ENCODE measurements at regions not wholly inside any gene's neighbourhood (a gene's known extent, or its start where the extent isn't known, plus 50 kb on each side); places are given as distances from the start of the nearest gene placed in this dataset.
"Not testable (repeated sequence)": the region's sequence is repeated elsewhere in the genome, so short reads cannot be mapped to it uniquely, and the experiment has no call there.

DNA sequence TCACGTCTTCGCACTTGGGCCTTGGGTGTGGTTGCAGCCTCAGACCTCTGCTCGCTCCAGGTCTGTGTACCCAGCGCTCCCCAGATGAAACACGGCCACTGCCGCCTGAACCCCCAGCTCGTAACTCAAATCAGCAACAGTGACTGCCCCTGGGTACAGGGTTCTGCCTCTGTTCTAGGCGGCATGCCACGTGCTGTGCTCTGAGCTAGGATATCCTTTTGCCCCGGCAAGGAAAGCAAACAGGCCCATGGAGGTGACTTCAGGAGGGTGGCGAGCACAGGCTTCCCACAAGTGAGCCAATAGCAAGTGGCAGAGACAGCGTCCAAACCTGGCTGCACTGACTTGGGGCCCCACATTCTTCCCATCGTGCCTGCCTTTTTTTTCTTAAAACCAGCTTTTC, 96.3 kb upstream of the PZP start:
- DNase-seq = not testable (repeated sequence)

- not testable (repeated sequence) for DNase-seq
These were observed 87.7 kb upstream of the PZP start for GRCh38 chr12:9295872-9296271.

GRCh38 chr12:9294072-9294620, 86.0 kb upstream of the PZP start:
- DNase-seq = not testable (repeated sequence)

DNA sequence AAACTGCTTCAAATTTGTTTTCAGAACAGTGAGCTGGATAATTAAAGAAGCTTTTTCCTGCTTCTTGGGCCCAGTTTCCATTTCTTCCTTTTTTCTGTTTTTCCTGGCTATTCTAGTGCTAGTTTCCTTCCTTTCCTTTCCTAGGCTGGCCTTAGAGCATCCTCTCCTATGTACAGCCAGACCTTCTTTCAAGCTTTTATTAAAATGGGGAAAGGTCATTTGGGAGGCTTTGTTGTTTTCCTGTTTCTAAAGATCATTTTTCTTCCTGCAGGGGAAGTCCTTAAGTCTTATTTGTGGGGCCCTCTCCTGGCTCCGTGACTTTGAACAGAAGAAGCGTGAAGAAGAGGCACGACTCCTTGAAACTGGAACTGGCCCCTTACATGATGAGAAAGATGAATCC, 85.2 kb upstream of the PZP start:
- not testable (repeated sequence) for DNase-seq

GRCh38 chr12:9289984-9290383, 81.8 kb upstream of the PZP start:
- DNase-seq = not testable (repeated sequence)

DNA sequence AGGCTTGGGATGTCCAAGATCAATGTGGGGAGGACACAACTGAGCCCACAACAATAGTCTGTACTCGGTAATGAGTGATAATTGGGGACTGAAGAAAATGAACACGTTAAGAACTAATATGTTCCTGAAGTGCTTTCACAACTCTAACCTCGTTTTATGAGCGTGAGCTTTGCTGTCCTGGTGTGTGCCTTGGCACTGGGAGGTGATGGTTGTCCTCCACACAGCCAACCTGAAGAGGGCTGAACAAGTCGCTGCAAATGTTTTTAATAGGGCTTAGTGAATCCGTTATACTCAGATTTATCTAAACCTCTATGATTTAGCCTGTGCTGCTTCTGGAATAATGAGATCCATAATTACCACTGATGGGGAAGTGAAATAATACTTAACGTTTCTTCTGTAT, 76.5 kb upstream of the PZP start:
- not testable (repeated sequence) for DNase-seq

DNA sequence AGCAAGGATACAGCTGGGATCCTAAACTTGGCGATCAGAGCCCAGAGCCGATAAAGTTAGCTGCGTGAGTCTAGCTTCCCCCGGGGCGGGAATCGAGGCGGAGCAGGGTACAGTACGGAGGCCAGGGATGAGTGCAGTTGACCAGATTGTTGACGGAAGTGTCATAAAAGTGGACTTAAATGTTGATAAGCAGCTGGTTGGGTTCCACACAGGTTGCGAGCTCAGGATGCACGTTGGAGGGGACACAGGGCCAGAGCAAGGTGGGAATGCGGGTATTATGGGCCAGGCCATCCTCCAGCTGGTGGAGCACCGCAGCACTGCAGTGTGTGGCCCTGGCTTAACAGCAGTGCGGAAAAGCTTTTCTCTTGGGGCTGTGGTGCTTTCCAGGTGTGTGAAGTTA, 76.0 kb upstream of the PZP start:
- not testable (repeated sequence) for DNase-seq

GRCh38 chr12:9283346-9284095, 75.3 kb upstream of the PZP start:
- peak; percentile 65 for DNase-seq

GRCh38 chr12:9276990-9277389, 68.8 kb upstream of the PZP start:
- DNase-seq = no peak

DNA sequence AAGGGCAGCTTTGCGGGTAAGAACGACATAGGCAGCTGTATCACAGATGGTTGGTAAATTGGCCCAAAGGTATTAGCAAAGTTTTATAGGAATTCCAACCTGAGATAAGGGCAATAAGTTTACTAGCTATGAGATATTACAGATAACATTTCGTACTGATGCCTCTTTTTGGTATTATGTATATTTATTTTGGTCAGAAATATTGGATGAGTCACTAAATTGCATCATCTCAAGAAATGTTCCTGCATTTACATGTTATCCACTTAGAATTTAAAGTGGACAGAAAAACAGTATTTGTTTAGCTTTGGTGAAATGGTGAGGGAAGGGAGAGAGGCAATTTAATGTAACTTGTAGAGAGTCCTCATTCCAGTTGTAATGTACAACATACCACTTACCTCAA, 65.1 kb upstream of the PZP start:
- no peak for DNase-seq

DNA sequence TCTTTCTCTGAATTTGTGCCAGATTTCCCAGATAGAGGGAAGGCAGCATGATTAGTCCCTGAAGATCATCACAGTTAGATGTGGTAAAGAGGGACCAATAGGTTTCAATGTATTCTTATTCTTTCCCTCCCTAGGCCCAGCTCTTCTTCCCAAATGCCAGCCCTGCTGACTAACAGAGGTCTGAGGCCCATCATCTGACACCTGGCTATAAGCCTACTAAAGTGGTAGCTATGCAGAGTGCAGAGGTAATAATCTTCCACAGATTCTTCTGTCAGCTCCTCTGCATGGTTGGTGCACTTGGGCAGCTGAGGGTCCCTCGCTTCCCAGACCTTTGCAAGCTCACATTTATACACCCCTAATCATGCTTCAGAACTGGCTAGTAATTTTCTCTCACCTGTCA, 63.7 kb upstream of the PZP start:
- DNase-seq = no peak

GRCh38 chr12:9264546-9264945, 56.4 kb upstream of the PZP start:
- no peak for DNase-seq

DNA sequence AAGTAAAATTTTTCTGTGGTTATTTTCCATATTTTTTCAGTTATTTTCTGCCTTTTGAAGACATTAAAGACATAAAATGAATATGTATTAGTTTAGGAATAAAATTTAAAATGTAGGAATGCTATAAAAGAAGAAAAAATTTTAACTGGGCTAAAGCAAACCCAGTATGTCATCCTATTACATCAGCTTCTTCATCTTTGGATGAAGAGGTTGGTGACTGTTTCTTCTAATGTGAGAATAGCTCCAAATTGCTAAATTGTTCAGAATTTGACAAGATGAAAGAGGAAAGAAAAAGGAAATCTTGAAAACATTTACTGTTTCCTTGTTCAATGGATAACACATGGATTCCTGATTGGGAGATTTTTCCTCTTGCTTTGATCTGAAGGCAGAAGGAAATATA, 52.7 kb upstream of the PZP start:
- no peak for DNase-seq

DNA sequence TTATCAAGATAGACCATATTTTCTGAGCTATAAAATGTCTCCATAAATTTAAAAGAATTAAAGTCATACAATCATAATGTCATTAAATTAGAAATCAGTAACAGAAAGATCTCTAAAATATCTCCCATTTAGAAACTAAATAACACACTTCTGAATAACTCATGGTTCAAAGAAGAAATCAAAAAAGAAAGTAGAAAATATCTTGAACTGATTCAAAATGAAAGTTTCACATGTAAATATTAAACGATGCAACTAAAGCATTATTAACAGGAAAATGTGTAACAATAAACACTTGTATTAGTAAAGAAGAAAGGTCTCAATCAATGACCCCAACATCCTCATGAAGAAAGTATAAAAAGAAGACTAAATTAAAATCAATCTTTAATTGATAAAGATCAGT, 50.5 kb upstream of the PZP start:
- DNase-seq = no peak
